ENCODE measurements at regions not wholly inside any gene's neighbourhood (a gene's known extent, or its start where the extent isn't known, plus 50 kb on each side); places are given as distances from the start of the nearest gene placed in this dataset.

DNA sequence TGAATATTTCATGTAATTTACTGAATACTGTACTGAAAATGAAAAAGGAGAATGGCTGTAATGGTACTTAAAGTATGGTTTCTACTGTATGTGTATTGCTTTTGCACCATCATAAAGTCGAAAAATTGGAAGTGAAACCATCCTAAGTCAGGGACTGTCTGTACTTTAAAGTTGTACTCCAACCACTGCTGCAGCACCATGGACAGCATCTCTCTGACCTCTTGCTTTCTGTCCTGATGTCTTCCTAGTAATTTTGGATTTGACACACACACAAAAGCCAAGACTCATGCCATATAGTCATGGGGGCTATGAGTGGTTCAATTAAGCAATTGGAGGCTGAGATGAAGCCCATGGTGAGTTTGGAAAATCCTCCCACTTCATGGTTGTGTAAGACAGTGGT, 256.3 kb upstream of the PKDCC start:
- TF ChIP-seq CTCF (IDR thresholded peaks at IDR 0.05): no peak
- TF ChIP-seq EP300 (IDR thresholded peaks at IDR 0.05): no peak
- TF ChIP-seq POLR2A (IDR thresholded peaks at IDR 0.05): no peak
- no peak for TF ChIP-seq POLR2AphosphoS5 (IDR thresholded peaks at IDR 0.05)

All from sigmoid colon (tissue), 4 donors.